ENCODE measurements at regions not wholly inside any gene's neighbourhood (a gene's known extent, or its start where the extent isn't known, plus 50 kb on each side); places are given as distances from the start of the nearest gene placed in this dataset.

DNA sequence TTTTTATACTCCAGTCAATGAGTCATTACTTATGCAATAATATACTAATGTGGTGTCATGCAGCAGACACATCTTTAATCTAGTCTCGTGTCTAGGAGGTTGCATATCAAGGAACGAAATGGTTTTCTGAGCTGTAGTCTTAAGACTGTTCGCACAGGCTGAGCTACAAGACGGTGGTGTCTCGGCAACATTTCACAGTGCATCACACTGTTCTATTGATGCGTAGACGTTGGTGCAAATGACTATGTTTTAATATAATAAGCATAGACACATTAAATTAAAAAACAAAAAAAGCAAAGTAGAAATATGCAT, 864.2 kb downstream of the GALR1 start:
- no peak overlapping the region for H3K9ac ChIP-seq (ENCODE audit: low read length)
- TF ChIP-seq POLR2AphosphoS5 (IDR thresholded peaks at IDR 0.05) (no peak), RAD21 (conservative IDR thresholded peaks at IDR 0.05) (no peak), TAF1 (IDR thresholded peaks at IDR 0.05; ENCODE audit: low read depth) (no peak), SMC3 (conservative IDR thresholded peaks at IDR 0.05; ENCODE audit: poor library complexity) (no peak), MXI1 (conservative IDR thresholded peaks at IDR 0.05; ENCODE audit: poor library complexity, severe bottlenecking) (no peak)
- TF ChIP-seq, protein P1, sequence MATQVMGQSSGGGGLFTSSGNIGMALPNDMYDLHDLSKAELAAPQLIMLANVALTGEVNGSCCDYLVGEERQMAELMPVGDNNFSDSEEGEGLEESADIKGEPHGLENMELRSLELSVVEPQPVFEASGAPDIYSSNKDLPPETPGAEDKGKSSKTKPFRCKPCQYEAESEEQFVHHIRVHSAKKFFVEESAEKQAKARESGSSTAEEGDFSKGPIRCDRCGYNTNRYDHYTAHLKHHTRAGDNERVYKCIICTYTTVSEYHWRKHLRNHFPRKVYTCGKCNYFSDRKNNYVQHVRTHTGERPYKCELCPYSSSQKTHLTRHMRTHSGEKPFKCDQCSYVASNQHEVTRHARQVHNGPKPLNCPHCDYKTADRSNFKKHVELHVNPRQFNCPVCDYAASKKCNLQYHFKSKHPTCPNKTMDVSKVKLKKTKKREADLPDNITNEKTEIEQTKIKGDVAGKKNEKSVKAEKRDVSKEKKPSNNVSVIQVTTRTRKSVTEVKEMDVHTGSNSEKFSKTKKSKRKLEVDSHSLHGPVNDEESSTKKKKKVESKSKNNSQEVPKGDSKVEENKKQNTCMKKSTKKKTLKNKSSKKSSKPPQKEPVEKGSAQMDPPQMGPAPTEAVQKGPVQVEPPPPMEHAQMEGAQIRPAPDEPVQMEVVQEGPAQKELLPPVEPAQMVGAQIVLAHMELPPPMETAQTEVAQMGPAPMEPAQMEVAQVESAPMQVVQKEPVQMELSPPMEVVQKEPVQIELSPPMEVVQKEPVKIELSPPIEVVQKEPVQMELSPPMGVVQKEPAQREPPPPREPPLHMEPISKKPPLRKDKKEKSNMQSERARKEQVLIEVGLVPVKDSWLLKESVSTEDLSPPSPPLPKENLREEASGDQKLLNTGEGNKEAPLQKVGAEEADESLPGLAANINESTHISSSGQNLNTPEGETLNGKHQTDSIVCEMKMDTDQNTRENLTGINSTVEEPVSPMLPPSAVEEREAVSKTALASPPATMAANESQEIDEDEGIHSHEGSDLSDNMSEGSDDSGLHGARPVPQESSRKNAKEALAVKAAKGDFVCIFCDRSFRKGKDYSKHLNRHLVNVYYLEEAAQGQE (IDR thresholded peaks at IDR 0.05; ENCODE audit: borderline replicate concordance): no peak
- peak overlapping the region; percentile 3 for H3K4me3 ChIP-seq (ENCODE audit: low read length)
- H3K27me3 ChIP-seq (ENCODE audit: insufficient read depth, low read depth, low read length): no peaks in the 10 kb centered on the region
- no peaks in the 10 kb centered on the region for H3F3A ChIP-seq (ENCODE audit: insufficient read depth, low read length, poor library complexity, severe bottlenecking)
- no peaks in the 10 kb centered on the region for H3K9me3 ChIP-seq (ENCODE audit: low read length)
- H4K20me1 ChIP-seq (ENCODE audit: insufficient read depth): no peaks in the 10 kb centered on the region
- no peaks in the 10 kb centered on the region for H3K36me3 ChIP-seq (ENCODE audit: insufficient read depth, low read length)
- H3K4me2 ChIP-seq (ENCODE audit: low read length): peak overlapping the region; percentile 3
- no peak overlapping the region for H2AFZ ChIP-seq (ENCODE audit: low read depth, low read length)
- no peaks in the 10 kb centered on the region for H3K9me2 ChIP-seq (ENCODE audit: insufficient read depth, low read length)
- H3K79me2 ChIP-seq (replicated peaks; ENCODE audit: insufficient read depth, low read length): no peaks in the 10 kb centered on the region
- H3K27ac ChIP-seq (ENCODE audit: low read length): peak overlapping the region; percentile 48

GRCh38 chr18:78115896-78116561, 863.6 kb upstream of the SALL3 start:
- no peaks in the 10 kb centered on the region for H3K9me2 ChIP-seq (ENCODE audit: insufficient read depth, low read length)
- H3K9me3 ChIP-seq (ENCODE audit: low read length): no peaks in the 10 kb centered on the region
- H3K79me2 ChIP-seq (replicated peaks; ENCODE audit: insufficient read depth, low read length): no peaks in the 10 kb centered on the region
- no peaks in the 10 kb centered on the region for H3K27me3 ChIP-seq (ENCODE audit: insufficient read depth, low read depth, low read length)
- TF ChIP-seq EP300 (conservative IDR thresholded peaks at IDR 0.05; ENCODE audit: poor library complexity, severe bottlenecking): no peak
- TF ChIP-seq TAF1 (IDR thresholded peaks at IDR 0.05; ENCODE audit: low read depth): no peak
- no peak for TF ChIP-seq SMC3 (conservative IDR thresholded peaks at IDR 0.05; ENCODE audit: poor library complexity)
- TF ChIP-seq MXI1 (conservative IDR thresholded peaks at IDR 0.05; ENCODE audit: poor library complexity, severe bottlenecking): no peak
- no peak for TF ChIP-seq RAD21 (conservative IDR thresholded peaks at IDR 0.05)
- TF ChIP-seq, protein P1 (IDR thresholded peaks at IDR 0.05; ENCODE audit: borderline replicate concordance): no peak
- TF ChIP-seq EZH2 (IDR thresholded peaks at IDR 0.05; ENCODE audit: borderline replicate concordance, insufficient read depth, low read length, poor library complexity, severe bottlenecking): no peak
- TF ChIP-seq, protein P2, sequence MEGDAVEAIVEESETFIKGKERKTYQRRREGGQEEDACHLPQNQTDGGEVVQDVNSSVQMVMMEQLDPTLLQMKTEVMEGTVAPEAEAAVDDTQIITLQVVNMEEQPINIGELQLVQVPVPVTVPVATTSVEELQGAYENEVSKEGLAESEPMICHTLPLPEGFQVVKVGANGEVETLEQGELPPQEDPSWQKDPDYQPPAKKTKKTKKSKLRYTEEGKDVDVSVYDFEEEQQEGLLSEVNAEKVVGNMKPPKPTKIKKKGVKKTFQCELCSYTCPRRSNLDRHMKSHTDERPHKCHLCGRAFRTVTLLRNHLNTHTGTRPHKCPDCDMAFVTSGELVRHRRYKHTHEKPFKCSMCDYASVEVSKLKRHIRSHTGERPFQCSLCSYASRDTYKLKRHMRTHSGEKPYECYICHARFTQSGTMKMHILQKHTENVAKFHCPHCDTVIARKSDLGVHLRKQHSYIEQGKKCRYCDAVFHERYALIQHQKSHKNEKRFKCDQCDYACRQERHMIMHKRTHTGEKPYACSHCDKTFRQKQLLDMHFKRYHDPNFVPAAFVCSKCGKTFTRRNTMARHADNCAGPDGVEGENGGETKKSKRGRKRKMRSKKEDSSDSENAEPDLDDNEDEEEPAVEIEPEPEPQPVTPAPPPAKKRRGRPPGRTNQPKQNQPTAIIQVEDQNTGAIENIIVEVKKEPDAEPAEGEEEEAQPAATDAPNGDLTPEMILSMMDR (IDR thresholded peaks at IDR 0.05; ENCODE audit: poor library complexity, severe bottlenecking): no peak
- no peak for TF ChIP-seq POLR2AphosphoS5 (IDR thresholded peaks at IDR 0.05)
- no peak overlapping the region for H3K9ac ChIP-seq (ENCODE audit: low read length)
- H2AFZ ChIP-seq (ENCODE audit: low read depth, low read length): no peak overlapping the region
- H4K20me1 ChIP-seq (ENCODE audit: insufficient read depth): no peaks in the 10 kb centered on the region
- no peak overlapping the region for H3K4me3 ChIP-seq (ENCODE audit: low read length)
- H3K27ac ChIP-seq (ENCODE audit: low read length): no peak overlapping the region
- no peaks in the 10 kb centered on the region for H3K36me3 ChIP-seq (ENCODE audit: insufficient read depth, low read length)
- no peak overlapping the region for H3K4me2 ChIP-seq (ENCODE audit: low read length)
- H3F3A ChIP-seq (ENCODE audit: insufficient read depth, low read length, poor library complexity, severe bottlenecking): no peaks in the 10 kb centered on the region
